Activated CD4-positive, alpha-beta memory T cell treated with anti-CD3 and anti-CD28 coated beads, Interleukin-2, amount 10 ng/mL, durations not matched to agents 7 days and 5 days (primary cell): ENCODE measurements at regions not wholly inside any gene's neighbourhood (a gene's known extent, or its start where the extent isn't known, plus 50 kb on each side); places are given as distances from the start of the nearest gene placed in this dataset.

Source experiments
- CTCF ChIA-PET: fragments of 350-600 bp; sonication (Branson Sonifier 250); formaldehyde crosslinking; loops from one replicate; lab custom pipeline; 2021; ENCODE audit warnings: antibody characterized with exemption, inconsistent platforms; lab: Charles Lee
- POLR2A ChIA-PET: fragments of 350-600 bp; sonication (Branson Sonifier 250); formaldehyde crosslinking; loops from one replicate; lab custom pipeline; 2021; ENCODE audit warnings: antibody characterized with exemption; lab: Charles Lee
- DNase-seq: peaks from one replicate; pipeline ENCODE4 v3.0.0-alpha.2; 2020
- H3K27ac Mint-ChIP-seq: one replicate; pipeline ENCODE4 v1.8.0; 2021; ENCODE audit warnings: mild to moderate bottlenecking, mixed read lengths
- H3K27me3 Mint-ChIP-seq: one replicate; pipeline ENCODE4 v1.8.0; 2021; ENCODE audit warnings: mixed read lengths
- H3K36me3 Mint-ChIP-seq: one replicate; pipeline ENCODE4 v1.8.0; 2021; ENCODE audit warnings: low read depth, mixed read lengths
- H3K4me1 Mint-ChIP-seq: one replicate; pipeline ENCODE4 v1.8.0; 2021; ENCODE audit warnings: mixed read lengths
- H3K4me3 Mint-ChIP-seq: one replicate; pipeline ENCODE4 v1.8.0; 2021; ENCODE audit warnings: mild to moderate bottlenecking, mixed read lengths
- H3K9me3 Mint-ChIP-seq: one replicate; pipeline ENCODE4 v1.8.0; 2021; ENCODE audit warnings: mixed read lengths

- DNase-seq = no peak
- POLR2A ChIA-PET = no interaction called here
- CTCF ChIA-PET = no interaction called here
- H3K4me3 Mint-ChIP-seq = no peak overlapping the region
- H3K36me3 Mint-ChIP-seq = no peaks in the 10 kb centered on the region
- no peaks in the 10 kb centered on the region for H3K9me3 Mint-ChIP-seq
- no peak overlapping the region for H3K27ac Mint-ChIP-seq
- H3K4me1 Mint-ChIP-seq = no peaks in the 10 kb centered on the region
- H3K27me3 Mint-ChIP-seq = no peaks in the 10 kb centered on the region
Measured at GRCh38 chr21:17427831-17428483, 84.9 kb upstream of the CXADR start.

DNA sequence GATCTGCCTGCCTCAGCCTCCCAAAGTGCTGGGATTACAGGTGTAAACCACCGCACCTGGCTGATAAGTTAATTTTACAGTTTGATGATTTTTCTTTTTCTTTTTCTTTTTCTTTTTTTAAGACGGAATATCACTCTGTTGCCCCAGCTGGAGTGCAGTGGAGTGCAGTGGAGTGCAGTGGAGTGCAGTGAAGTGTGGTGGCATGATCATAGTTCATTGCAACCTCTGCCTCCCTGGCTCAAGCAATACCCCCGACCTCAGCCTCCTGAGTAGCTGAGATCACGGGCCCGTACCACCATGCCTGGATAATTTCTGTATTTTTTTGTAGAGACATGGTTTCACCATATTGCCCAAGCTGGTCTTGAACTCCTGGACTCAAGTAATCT is 84.4 kb upstream of the CXADR start:
- Mint-ChIP-seq H3K4me3 (no peak overlapping the region), H3K27me3 (no peaks in the 10 kb centered on the region), H3K36me3 (no peaks in the 10 kb centered on the region), H3K9me3 (no peaks in the 10 kb centered on the region), H3K27ac (no peak overlapping the region), H3K4me1 (no peaks in the 10 kb centered on the region)
- ChIA-PET POLR2A (no interaction called here), CTCF (no interaction called here)
- DNase-seq = no peak

DNA sequence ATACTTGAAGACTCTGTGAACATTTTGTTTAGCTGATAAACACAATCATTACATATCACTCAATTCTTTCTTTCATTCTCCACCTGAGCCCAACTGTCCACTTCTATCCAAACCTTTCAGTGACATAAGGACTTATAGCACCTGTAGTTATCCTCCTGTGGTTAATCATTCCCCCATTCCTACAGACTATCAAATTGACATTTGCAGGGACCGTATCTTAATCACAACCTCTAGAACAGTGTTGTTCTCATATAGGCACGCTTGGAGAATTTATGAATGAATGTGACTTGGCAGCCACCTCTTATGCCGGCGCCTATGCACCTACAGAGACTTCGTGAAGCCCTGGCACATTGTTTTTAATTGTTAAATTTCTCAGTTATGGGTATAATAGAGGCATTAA is 83.9 kb upstream of the CXADR start:
- Mint-ChIP-seq H3K4me3 (no peak overlapping the region), H3K36me3 (no peaks in the 10 kb centered on the region), H3K27me3 (no peaks in the 10 kb centered on the region), H3K27ac (no peak overlapping the region), H3K4me1 (no peaks in the 10 kb centered on the region), H3K9me3 (no peaks in the 10 kb centered on the region)
- ChIA-PET POLR2A (no interaction called here), CTCF (no interaction called here)
- DNase-seq = no peak

- ChIA-PET POLR2A (no interaction called here), CTCF (no interaction called here)
- no peaks in the 10 kb centered on the region for H3K27me3 Mint-ChIP-seq
- H3K4me3 Mint-ChIP-seq = no peak overlapping the region
- H3K27ac Mint-ChIP-seq = no peak overlapping the region
- H3K4me1 Mint-ChIP-seq = no peaks in the 10 kb centered on the region
- no peak for DNase-seq
- no peaks in the 10 kb centered on the region for H3K36me3 Mint-ChIP-seq
- H3K9me3 Mint-ChIP-seq = no peaks in the 10 kb centered on the region
Measured at GRCh38 chr21:17429936-17430335, 82.9 kb upstream of the CXADR start.

DNA sequence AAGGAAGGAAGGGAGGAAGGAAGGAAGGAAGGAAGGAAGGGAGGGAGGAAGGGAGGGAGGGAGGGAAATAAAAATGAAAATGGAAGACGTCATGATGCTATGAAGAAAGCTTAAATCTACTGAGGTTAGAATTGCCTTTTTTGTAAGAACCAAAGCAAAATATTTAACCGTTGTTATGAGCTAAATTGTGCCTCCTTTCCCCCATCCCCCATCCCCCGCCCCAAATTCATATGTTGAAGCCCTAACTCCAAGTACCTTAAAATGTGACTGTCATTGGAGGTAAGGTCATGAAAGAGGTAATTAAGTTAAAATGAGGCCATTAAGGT is 80.1 kb upstream of the CXADR start:
- no peaks in the 10 kb centered on the region for H3K27me3 Mint-ChIP-seq
- no peaks in the 10 kb centered on the region for H3K4me1 Mint-ChIP-seq
- ChIA-PET CTCF (no interaction called here), POLR2A (no interaction called here)
- no peaks in the 10 kb centered on the region for H3K36me3 Mint-ChIP-seq
- H3K27ac Mint-ChIP-seq = no peak overlapping the region
- DNase-seq = no peak
- H3K9me3 Mint-ChIP-seq = no peaks in the 10 kb centered on the region
- no peak overlapping the region for H3K4me3 Mint-ChIP-seq

GRCh38 chr21:17433730-17434129 is 79.1 kb upstream of the CXADR start:
- no peak for DNase-seq
- no peaks in the 10 kb centered on the region for H3K4me1 Mint-ChIP-seq
- CTCF ChIA-PET = no interaction called here
- H3K27ac Mint-ChIP-seq = no peak overlapping the region
- peaks cover 3% of the 10 kb centered on the region for H3K27me3 Mint-ChIP-seq
- H3K4me3 Mint-ChIP-seq = no peak overlapping the region
- H3K9me3 Mint-ChIP-seq = no peaks in the 10 kb centered on the region
- no peaks in the 10 kb centered on the region for H3K36me3 Mint-ChIP-seq
- POLR2A ChIA-PET = no interaction called here

GRCh38 chr21:17435565-17436543 is 77.0 kb upstream of the CXADR start:
- no peak overlapping the region for H3K4me3 Mint-ChIP-seq
- no peaks in the 10 kb centered on the region for H3K9me3 Mint-ChIP-seq
- no peak overlapping the region for H3K27ac Mint-ChIP-seq
- no peaks in the 10 kb centered on the region for H3K4me1 Mint-ChIP-seq
- H3K36me3 Mint-ChIP-seq = no peaks in the 10 kb centered on the region
- peaks cover 9% of the 10 kb centered on the region for H3K27me3 Mint-ChIP-seq
- ChIA-PET POLR2A (no interaction called here), CTCF (no interaction called here)
- DNase-seq = no peak

DNA sequence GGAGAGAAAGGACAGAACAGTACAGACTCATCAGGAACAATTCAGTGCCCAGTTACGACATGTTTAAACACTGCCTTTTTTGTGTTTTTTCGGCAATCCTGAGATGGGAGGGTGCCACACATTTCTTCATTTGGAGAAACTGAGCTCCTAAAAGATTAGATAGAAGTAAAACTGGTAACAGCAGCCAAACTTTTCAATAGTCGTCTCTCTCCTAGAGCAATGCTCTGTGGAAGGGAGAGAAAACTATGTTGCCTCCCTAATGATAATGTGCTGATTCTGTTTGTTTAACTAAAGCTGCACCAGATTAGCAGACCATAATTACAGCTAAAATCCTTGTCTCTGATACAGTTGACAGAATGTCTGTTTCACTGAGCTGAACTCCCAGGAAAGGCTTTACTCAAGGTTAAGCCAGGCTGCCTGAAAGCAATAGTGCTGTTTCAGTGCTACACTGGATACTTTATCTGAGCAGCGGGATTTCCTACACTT is 76.2 kb upstream of the CXADR start:
- CTCF ChIA-PET = no interaction called here
- no peaks in the 10 kb centered on the region for H3K9me3 Mint-ChIP-seq
- H3K4me1 Mint-ChIP-seq = no peaks in the 10 kb centered on the region
- H3K27ac Mint-ChIP-seq = no peak overlapping the region
- DNase-seq = no peak
- no peaks in the 10 kb centered on the region for H3K36me3 Mint-ChIP-seq
- H3K4me3 Mint-ChIP-seq = no peak overlapping the region
- POLR2A ChIA-PET = no interaction called here
- H3K27me3 Mint-ChIP-seq = peaks cover 9% of the 10 kb centered on the region

DNA sequence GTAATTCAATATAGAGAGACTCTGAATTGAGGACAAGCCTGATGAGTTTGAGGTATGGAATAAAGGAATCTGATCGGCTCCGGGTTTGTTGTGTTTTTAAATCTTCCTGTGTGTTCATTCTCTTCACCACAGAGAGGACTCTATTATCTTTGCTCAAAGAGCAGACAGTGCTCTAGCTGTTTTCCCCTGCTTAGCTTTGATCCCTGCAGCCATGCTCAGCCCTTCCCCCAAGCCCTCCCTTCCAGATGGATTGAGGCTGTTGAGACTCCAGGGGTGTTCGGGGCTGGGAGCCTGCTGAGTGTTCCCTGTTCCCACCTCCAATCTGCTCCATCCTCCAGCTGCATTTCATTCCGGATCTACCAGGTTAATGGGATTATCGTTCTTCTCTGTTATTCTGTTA is 74.2 kb upstream of the CXADR start:
- H3K4me1 Mint-ChIP-seq = no peaks in the 10 kb centered on the region
- DNase-seq = no peak
- no peak overlapping the region for H3K4me3 Mint-ChIP-seq
- ChIA-PET POLR2A (no interaction called here), CTCF (no interaction called here)
- no peak overlapping the region for H3K27ac Mint-ChIP-seq
- no peaks in the 10 kb centered on the region for H3K9me3 Mint-ChIP-seq
- no peaks in the 10 kb centered on the region for H3K36me3 Mint-ChIP-seq
- H3K27me3 Mint-ChIP-seq = peaks cover 9% of the 10 kb centered on the region

DNA sequence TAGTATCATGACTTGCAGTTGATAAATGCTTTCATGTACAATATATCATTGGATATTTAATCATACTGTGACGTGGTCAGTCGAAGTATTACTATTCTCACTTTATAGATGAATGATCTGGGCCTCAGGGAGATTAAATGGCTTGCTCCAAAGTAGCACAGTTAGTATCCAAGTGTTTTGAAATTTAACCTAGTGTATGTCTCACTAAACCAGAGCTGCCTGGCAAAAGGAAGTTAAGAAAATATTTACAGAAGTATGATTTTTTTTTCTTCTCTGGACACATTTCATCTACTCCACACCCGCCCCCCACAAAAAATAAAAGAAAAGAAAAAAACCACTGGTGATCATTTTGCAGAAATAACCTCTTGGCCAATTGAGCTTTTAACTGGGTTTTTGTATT is 71.9 kb upstream of the CXADR start:
- no peaks in the 10 kb centered on the region for H3K9me3 Mint-ChIP-seq
- H3K27me3 Mint-ChIP-seq = peaks cover 9% of the 10 kb centered on the region
- ChIA-PET POLR2A (no interaction called here), CTCF (no interaction called here)
- DNase-seq = no peak
- no peak overlapping the region for H3K27ac Mint-ChIP-seq
- H3K4me1 Mint-ChIP-seq = no peaks in the 10 kb centered on the region
- H3K36me3 Mint-ChIP-seq = no peaks in the 10 kb centered on the region
- H3K4me3 Mint-ChIP-seq = no peak overlapping the region

GRCh38 chr21:17441370-17441769 is 71.5 kb upstream of the CXADR start:
- peaks cover 9% of the 10 kb centered on the region for H3K27me3 Mint-ChIP-seq
- POLR2A ChIA-PET = no interaction called here
- H3K36me3 Mint-ChIP-seq = no peaks in the 10 kb centered on the region
- CTCF ChIA-PET = no interaction called here
- no peaks in the 10 kb centered on the region for H3K9me3 Mint-ChIP-seq
- DNase-seq = no peak
- H3K27ac Mint-ChIP-seq = no peak overlapping the region
- H3K4me1 Mint-ChIP-seq = no peaks in the 10 kb centered on the region
- H3K4me3 Mint-ChIP-seq = no peak overlapping the region

- Mint-ChIP-seq H3K4me1 (no peaks in the 10 kb centered on the region), H3K27me3 (peaks cover 9% of the 10 kb centered on the region), H3K27ac (no peak overlapping the region), H3K36me3 (no peaks in the 10 kb centered on the region), H3K9me3 (no peaks in the 10 kb centered on the region), H3K4me3 (no peak overlapping the region)
- ChIA-PET CTCF (no interaction called here), POLR2A (no interaction called here)
- DNase-seq = no peak
Measured at GRCh38 chr21:17442165-17442564, 70.7 kb upstream of the CXADR start.

DNA sequence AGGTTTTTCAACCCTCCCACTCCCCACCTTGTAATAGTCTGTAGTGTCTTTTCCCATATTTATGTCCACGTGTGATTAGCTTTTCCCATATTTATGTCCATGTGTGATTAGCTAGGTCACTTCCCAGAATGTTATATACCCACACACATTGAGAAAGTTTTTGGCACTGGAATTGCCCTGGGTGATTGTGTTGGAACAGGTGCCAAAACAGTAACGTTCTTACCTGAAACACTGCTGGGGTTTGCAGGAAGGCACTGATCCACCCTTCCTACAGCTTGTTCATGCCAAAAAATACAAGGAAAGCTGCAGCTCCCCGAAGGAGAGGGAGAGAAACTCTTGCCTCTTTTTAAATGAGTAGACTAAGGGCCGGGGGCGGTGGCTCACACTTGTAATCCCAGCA is 68.0 kb upstream of the CXADR start:
- no peaks in the 10 kb centered on the region for H3K9me3 Mint-ChIP-seq
- no peak overlapping the region for H3K4me3 Mint-ChIP-seq
- no peaks in the 10 kb centered on the region for H3K4me1 Mint-ChIP-seq
- no peak overlapping the region for H3K27ac Mint-ChIP-seq
- H3K27me3 Mint-ChIP-seq = no peaks in the 10 kb centered on the region
- no peaks in the 10 kb centered on the region for H3K36me3 Mint-ChIP-seq
- ChIA-PET POLR2A (no interaction called here), CTCF (no interaction called here)
- DNase-seq = no peak

- H3K27ac Mint-ChIP-seq = no peak overlapping the region
- no peaks in the 10 kb centered on the region for H3K36me3 Mint-ChIP-seq
Measured at GRCh38 chr21:17446737-17447136, 66.1 kb upstream of the CXADR start.

More at GRCh38 chr21:17446737-17447136, 66.1 kb upstream of the CXADR start:
- POLR2A ChIA-PET = no interaction called here
- CTCF ChIA-PET = no interaction called here
- no peak for DNase-seq
- Mint-ChIP-seq H3K4me3 (no peak overlapping the region), H3K9me3 (no peaks in the 10 kb centered on the region), H3K4me1 (no peaks in the 10 kb centered on the region), H3K27me3 (no peaks in the 10 kb centered on the region)
